LHCN-M2 (cell line): ENCODE measurements at regions not wholly inside any gene's neighbourhood (a gene's known extent, or its start where the extent isn't known, plus 50 kb on each side); places are given as distances from the start of the nearest gene placed in this dataset.

ENCODE experiments used
- DNase-seq: peaks from one replicate; pipeline ENCODE4 v3.0.0-alpha.2; 2012; ENCODE audit warnings: low read depth

DNA sequence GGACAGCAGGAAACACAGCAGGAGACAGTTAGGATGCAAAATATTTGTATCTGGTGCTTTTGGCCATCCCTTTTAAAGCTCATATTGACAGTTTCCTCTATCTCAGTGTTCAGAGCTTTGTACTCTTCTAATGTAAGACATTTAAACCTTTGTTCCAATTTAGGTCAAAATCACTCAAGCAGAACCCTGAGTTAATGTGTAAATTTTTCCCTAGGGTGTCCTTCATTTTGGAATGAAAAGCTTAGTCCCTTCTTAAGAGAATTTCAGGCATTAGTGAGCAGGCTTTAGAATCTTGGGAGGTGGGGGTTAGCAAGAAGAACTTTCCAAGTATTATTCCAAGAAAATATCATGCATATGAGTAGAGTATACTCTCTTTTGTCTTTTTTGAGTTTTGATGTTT is 188.7 kb downstream of the GBA3 start:
- DNase-seq = no peak

DNA sequence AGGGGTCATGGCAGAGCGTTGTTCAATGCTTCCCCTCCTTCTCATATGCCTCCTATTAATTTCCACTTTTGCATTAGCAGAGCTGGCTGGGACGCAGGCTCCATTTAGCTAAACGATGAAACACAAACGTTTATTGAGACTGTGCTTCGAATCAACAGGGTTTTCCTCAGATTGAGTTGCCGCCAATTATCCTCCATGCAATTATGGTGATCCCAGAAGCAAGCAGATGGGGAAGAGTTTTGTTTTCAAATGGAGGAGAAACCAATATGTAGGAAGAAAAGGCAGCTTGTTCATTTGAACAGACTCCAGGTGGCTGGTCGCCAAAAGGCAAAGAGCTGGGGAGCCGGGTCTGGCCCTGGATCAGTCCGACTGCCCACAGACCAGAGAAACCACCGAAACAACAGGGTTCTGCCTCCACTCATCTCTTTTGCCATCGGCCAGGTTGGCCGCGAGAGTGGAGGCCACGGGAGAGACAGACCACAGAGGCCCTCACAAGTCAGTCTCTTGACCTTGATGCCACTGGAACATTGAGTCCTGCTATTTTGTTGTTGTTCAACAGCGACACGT is 184.8 kb downstream of the GBA3 start:
- DNase-seq = no peak

DNA sequence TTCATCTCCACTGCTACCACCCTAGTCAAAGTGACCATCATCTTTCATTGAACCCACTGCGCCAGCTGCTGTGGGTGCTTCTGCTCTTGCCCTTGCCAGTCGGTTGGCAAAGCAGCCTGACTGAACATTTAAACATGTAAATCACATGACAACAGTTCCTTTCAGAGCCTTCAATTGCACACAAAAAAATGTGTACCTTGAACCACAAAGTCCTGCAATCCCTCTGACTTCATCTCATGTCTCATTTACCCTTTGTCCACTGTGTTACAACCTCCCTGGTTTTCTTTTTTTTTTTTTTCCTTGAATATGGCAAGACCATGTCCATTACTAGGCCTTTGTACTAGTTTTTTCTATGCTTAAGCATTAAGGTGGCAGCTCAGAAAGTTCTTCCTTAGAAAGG is 183.5 kb downstream of the GBA3 start:
- no peak for DNase-seq

DNA sequence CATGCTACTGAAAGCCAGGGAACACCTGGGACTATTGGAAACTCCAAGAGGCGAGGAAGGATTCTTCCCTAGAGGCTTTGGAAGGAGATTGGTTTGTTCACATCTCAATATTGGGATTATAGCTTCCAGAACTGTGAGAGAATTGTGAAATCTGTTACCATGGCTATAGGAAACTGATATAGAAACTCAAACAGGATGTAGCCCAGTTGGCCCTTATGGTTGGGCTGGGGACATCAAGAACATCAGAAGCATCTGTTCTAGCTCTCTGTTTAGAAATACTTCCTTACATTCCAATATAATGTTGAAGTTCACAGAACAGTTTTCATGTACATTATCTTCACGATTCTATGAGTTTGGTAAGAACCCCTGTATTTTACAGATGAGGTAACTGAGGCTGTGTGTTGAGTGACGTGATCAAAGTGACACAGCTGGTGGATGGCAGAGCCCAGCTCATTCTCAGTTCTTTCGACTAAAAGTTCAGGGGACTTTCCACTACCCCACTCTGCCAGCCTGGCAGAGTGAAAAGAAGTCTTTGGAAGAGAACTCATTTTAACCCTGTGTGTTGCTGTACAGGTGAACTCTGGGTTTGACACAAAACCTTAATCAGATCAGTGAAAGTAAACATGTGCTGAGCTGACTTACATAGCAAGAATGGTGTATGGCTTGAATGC is 183.0 kb downstream of the GBA3 start:
- no peak for DNase-seq

DNA sequence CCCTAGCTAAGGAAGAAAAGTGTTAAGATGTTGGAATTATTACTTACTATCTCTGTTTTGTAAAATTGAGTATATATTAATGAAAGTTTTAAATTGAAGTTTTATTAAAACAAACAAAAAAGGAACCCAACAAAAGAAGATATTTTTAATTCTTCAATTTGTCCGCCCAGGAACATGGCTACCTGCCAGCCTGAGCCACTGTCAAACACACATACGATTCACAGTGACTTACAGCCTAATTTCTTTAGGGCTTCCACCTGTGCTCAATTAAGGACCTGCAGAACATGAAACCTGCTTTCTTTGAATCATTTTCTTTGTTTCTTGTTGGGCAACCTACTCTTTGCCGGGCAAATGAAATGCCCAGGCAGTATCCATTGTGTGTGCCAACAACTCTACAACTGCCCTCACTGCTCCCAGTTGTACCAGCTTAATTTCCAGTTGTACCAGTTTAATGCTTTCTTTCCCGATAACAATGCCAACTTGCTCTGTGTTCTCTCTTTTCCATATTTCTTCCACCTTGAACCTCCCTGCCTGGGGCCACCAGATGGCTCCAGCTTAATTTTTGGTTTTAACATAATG is 181.7 kb downstream of the GBA3 start:
- DNase-seq = no peak

DNA sequence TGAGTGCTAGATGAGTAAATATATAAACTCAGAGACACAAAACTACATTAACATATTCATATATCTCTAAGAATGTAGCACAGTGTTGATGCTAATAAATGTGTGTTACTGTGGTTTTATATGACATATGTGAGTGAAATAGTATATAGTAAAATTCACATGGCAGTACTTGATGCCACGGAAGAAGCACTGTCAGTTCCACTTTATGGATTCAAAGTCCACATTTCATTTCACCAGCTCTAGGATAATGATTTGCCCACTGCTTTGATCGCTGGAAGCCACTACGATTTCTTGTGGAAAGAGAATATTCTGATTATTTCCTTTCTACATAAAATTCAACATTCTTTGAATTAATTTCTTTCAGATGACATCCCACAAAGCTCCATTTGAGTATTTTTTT is 181.2 kb downstream of the GBA3 start:
- no peak for DNase-seq

DNA sequence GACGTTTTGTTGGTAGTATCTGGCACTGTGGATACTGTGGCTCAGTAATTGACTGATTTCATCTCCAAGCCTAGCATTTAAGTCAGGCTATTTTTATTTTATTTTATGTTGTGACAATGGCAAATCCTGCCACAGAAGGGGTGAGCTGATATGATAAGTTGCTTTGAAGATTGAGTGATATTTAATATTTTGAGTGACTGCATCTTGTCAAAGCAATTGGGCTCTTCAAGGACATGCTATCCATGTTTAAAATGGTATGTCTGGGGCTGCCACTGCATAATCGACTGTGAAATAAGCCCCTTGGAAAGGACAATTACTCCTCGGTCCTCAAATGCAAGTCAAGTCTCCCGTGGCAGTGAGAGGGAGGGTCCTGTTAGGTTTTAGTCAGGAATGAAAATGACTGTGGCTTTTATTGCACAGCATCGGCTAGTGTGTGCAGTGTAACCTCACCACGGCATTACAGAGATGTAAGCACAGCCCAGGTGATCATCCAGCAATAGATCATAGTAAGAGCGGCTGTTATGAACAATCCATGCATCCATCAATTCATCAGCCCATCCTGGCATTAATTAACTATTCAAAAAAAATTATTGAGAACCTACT is 178.2 kb downstream of the GBA3 start:
- DNase-seq = no peak

DNA sequence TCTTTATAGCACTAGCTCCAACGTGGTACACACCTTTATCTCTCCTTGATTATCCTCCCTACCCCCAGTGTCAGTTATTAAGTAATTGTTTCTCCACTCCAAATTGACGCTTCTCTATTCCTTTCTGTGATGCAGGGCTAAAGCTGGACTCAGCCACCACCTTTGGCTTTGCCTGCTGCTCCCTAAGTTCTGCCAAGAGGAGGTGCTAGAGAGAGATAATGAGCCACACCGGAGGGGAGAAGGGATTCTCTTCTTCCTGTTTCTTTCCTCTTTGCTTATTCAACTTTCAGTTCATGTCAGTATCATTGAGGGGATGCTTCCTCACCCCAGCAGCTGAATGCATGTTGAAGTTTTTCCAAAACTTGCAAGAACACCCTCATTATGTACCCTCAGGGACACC is 176.5 kb downstream of the GBA3 start:
- DNase-seq = no peak
